Stimulated activated CD4-positive, alpha-beta T cell treated with anti-CD3 and anti-CD28 coated beads, Interleukin-1b, Interleukin-23, amount 100 ng/mL, for 24 hours (primary cell): ENCODE measurements at regions not wholly inside any gene's neighbourhood (a gene's known extent, or its start where the extent isn't known, plus 50 kb on each side); places are given as distances from the start of the nearest gene placed in this dataset.

Source experiments
- DNase-seq, 4 experiments: peaks; one replicate each; pipeline ENCODE4 v3.0.0-alpha.2; 2020; ENCODE audit warnings: low read depth in 4 of 4, low spot score in 1 of 4

DNA sequence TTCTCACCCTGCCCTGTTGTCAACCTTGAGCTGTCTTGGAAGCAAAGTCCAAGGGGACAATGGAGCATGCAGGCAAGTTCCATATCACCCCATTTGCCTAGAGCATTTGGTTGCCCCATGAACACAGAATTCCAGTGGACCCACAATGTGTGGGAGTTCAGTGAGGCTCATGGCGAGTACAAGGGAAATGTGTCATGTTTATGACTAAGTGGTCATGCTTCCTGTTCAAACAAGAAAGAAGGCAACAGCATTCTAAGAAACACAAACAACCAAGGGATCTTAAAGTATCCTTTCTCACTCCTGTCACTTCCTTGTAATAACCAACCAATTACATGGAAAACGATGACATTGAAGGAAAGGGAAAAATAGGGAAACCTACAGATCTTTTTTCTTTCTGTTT is 513.0 kb downstream of the INHBA start:
- no peak for DNase-seq

DNA sequence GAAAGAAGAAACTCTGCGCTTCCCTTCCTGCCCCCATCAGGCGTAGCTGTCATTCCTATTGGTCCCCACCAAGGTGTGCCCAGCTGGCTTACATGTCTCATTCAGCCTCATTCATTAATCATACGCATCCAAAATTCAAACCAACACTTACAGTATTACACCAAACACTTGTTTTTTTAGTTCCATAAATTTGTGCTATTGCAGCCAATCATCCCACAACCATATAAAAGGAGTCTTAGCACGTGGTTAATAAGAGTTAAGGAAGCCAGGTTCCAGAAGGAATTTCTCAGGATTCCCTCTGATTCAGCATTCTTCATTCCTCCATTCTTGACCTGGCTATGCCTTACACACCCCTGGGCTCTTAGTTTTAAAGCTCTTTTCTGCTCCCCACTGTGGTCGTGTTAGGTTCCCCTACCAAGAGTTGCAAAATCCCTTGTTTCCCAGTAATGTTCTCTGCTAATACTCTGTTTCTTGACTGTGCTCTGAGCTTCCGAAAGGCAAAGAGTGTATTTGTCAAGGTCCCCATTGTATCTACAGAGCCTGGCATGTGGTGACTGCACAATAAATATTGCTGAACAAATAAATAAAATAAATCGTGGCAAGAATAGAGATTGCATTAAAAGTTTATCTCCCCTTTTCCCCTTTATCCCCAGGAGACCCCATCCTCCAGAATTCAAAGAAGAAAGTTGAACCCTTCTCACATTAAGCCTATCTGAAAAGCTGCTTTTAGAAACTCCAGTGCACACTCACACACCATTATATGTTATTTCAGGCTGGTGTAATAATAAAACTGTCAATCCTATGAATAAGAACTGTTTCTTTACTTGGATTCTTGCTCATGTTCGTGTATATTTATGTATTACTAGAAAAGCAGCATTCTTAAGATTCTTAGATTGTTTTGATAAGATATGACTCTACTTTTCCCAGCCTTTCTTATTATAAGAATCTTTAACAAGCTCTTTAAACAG is 514.4 kb downstream of the INHBA start:
- DNase-seq: no peak

DNA sequence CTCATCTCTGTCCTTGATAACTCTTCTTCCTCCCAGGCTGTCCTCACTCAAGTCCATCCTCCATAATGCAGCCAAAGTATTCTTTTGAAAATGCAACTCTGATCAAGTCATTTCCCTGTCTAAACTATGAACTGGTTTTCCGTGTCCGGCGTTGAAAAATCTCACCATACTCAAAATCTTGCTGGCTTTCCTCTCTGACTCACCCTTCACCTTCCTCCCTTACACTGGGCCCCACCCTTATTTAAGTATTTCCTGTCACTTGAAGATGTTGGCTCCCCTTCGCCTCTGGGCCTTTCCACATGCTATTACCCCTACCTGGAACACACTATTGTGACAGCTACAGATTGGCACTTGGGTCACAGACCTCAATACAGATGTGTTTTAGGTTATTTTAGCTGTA is 515.6 kb downstream of the INHBA start:
- no peak for DNase-seq

DNA sequence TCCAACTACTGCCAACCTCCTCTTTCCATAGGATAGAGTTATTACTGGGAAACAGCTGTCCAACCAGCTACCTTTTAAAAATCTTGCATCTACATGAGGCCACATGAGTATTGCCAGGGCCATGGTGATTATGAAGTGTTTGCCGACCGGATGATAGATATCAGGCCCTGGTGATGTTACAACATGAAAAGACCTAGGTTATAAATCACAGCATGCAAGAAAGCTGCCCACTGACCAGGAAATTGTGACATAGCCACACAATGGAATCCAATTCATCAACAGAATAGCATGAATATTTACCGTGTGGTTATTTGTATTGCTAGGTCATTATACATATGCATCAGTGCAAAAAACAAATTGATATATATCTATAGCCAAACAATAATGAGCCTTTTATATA is 517.0 kb downstream of the INHBA start:
- no peak for DNase-seq

DNA sequence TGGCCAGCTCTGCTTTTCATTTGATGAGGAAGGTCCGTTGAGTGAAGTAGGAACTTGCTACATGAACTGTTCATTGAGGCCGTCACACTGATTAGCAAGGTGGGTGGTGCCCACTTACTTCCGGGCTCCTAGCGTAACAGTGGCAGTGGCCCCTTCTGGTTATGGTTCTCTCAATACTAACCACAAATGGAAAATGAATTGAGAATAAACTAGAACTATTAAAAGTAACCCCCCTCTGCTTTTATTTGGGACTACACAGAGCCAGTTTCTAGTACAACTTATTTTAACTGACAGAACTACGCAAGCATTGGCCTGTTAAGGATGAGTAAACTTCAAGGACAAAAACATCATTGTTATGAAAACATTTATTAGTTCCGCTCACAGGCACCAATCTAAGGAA is 519.1 kb downstream of the INHBA start:
- no peak for DNase-seq

DNA sequence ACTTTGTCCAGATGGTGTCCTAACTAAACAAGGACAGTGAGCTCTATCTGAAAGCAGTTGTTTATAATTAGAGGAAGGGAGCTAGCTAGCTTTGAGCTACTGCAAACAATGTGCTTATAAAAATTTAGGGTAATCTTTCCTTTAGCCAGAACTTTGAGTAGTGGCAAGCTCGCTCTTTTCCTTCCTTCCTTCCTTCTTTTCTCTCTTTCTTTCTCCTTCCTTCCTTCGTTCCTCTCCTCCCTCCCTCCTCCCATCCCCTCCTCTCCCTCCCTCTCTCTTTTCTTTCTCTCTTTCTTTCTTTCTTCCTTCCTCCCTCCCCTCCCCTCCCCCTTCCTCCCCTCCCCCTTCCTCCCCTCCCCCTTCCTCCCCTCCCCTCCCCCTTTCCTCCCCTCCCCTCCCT is 520.1 kb downstream of the INHBA start:
- no peak for DNase-seq

DNA sequence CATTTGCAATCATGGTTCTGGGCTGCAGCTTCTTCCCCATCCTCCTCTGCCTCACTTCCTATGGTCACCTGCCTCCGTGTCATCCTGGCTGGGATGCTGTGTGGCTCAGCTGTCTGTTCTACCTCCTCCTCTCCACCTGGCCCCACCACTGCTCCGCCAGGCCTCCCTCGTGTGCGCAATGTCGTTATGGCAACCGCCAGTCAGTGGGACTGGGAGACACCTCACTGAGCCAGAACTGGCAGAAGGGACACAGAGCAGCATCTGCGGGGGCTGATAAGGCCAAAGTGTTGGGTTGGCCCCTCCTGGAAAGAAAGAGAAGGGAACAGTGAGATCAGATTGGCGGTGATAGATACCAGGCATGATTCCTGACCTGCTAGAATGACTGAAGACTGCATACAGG is 527.5 kb downstream of the INHBA start:
- DNase-seq: no peak

DNA sequence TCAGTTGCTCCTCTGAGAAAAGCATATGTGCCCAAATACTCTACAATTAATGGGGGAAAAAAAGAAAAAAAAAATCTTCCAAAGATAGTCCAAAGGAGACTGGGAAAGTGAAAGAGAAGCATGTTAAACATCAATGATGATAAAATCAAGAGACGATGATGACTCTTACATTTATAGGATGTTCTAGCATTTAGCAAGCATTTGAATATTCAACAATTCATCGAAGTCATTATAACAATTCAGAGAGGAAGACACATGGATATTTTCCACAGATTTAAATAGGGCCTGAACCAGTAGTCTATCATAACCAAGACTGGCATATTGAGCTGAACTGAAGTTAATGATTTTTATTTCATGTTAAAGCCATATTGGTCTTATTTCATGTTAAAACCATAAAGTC is 528.4 kb downstream of the INHBA start:
- DNase-seq: no peak

DNA sequence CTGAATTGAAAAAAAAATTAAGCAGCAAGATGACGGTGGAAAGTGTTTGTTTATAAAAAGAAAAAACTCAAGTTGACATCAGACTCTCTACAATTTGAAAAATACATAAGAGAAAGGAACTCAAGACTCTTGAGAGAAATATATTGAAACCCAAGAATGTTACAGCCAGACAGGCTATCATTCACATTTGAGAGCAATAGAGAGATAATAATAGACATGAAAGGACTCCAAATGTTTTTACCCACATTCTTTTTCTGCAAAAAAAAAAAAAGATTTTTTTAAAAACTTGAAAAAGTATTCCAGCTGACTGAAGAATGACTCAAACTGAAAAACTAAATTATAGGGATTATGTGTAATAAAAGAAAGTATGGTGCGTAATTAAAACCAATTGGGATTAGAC is 532.4 kb downstream of the INHBA start:
- DNase-seq: no peak

DNA sequence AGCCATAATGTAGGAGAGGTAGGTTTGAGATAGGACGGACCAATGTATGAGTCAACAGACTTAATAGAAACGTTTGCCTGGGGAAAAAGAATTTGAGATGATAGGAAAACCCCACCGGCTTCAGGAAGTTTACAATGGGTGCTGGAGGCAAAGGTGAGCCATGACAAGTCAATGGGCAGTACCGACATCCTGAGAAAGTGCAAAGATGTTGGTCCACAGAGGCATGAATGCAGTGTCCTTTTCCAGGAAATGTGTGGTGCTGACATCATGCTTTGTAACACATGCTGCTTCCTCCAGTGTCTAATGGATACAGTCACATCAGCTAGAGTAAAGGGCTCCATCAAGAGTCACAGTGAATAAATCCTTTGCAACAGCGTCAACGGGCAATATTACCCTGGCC is 533.6 kb downstream of the INHBA start:
- no peak for DNase-seq

DNA sequence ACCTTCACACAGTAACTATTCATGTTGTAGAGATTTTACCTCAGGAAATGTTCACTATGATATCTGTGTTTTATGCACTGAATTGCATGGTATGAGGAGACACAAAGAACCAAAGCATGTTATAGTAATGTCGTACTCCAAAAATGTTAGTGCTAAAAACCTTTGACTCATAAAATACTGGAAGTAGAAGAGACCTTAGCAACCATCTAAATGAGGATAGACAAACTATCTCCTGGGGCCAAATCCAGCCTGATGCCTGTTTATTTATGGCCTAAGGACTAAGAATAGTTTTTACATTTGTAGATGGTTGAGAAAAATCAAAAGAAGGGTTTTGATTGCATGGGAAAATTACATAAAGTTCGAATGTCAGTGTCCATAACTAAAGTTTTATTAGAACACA is 535.1 kb downstream of the INHBA start:
- no peak for DNase-seq

DNA sequence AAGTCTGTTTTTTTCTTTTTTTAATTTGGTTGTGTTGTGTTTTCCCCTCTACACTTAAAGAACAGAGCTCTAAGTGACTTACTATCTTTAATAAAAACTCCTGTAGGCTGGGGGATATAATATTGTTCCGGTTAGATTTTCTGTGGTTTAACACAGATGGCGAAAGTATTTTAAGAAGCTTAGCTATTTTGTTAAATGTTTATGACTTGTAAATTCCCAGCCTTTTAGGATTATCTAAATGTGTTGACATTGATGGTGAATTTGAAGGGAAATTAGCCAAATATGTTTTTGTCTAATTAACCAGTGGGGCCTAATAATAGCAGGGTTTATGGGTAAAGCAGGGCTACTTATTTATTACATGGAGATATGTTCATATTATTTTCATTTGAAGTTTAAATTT is 538.5 kb downstream of the INHBA start:
- DNase-seq: no peak

DNA sequence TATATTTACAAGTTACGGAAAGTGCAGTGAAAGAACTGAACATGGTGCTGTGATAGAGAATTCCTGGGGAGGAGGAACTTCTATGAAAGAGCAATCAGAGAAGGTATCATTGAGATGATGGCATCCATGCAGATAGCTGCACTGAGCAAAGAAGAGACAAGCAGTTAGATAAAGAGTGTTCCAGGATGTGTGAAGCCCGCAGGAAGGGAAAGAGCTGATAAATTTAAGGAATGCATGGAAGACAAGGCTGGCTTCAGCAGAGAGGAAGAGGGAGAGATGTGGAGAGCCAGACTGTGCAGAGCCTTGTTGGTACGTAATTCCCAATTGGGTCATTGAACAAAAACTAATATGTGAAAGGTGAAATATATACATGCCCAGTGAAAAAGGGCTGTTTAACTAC is 538.9 kb downstream of the INHBA start:
- no peak for DNase-seq

DNA sequence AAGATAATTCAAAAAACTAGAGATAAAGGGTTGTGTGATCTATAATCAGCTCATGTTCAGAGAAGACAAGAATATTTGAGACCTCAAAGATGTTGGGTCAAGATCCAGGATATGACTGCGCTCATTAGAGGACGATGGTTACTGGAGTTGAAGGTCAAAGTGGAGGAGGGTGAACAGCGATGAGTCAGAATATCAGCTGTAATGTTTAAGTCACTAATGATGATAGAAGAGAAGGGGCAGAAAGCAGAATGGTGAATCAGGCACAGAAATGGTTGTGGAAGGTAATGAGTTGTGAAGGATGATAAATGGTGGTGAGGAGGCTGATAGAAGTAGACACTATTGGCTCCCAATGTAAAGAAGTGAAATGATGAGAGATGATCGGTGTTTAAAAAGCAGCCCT is 540.3 kb downstream of the INHBA start:
- no peak for DNase-seq

DNA sequence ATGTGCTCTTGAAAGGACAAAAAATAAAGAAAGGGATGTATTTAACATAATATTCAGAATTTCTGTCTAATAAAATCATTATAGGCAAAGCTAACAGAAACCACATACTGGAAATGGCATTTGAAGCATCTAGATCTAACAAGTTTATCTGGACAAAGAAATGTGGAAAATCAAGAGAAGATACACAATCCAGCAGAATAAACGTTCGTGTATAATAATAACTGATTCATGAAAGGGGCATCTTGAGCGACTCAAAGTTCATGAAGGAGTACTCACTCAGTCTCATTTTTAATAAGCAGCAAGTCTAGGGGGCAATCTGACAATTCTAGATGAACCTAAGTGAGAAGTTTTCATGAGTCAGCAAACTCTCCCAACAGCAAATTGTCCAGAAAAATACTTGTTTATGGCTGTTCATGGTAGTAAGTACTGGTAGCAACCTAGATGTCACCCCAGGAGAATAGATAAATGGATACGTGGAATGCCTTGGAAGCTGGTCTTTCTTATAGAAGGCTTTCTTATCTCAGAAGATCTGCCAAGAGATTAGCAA is 541.8 kb downstream of the INHBA start:
- DNase-seq: no peak

DNA sequence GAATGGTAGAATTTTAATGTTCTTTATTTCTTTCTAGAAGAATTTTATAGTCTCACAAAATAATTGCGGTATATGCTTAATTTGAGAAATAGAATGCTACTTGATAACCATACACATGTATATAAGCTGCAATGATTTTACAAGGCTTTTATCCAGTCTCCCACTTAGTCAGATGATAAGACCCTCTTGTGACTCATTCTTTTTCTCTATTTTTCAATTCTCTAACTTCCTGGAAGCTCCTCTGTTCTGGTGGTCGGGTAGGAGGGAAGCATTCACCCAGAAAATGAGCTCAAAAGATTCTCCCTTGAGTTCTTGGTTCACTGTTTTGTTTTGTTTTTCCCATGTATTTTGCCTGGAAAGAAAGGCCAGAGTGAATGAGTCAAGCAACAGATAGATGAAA is 546.6 kb downstream of the INHBA start:
- no peak for DNase-seq

DNA sequence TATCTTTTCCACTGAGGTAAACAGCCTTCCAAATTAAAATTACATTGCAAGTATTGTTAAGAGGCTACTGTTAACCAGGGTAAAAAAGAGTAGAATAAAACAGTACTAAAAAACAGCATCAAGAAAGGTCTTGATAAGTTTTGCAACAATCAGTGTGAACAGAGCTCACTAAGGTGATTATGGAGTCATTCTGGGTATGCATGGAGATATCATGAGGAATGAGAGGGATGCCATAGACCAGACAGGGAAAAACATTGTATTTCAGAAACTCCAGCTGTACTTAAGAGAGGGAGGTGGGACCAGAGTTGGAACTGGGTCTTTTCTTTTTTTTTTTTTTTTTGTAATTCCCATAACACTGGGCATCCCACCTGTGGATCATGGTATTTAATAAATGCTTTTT is 549.6 kb downstream of the INHBA start:
- DNase-seq: no peak

DNA sequence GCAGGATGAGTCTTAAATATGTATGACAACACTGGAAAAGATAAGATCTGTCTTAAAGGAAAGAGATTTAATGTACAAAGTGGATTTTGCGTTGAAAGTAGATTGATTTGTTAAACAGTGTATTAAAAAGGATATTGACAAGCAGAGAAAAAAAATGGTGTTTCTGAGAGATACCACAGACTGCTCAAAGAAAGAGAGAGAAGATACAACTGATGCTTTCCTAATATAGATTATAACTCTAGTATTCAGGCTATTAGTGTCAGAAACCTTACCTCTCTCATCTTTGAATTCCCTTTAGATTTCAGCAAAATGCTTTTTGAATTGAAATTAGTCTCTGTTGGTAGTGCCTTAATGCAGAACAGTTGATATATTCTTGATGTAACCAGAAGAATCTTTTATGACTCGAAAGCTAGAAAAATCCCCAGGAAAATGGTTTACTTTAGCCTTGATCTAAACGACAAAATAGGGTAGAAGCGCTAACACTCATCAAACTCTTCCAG is 550.7 kb downstream of the INHBA start:
- DNase-seq: no peak

DNA sequence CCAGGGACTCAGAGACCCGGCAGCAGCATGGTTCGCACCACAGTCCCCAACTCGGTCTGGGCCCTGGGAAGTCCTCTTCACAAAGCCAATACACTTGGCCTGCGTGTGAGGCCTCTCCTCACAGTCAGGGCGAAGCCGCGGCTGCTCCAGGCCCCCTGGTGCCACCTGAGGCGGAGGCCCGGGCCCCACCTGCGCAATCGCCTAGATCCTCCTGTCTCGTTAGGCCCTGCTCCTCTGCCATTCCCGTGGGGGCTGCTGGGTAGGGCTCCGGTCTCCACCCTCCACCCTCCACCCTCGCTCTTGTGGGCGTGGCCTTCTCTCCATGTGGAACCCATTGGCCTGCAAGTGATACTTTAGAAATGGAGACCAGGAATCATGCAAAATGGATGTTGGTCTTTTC is 553.3 kb downstream of the INHBA start:
- DNase-seq: no peak

DNA sequence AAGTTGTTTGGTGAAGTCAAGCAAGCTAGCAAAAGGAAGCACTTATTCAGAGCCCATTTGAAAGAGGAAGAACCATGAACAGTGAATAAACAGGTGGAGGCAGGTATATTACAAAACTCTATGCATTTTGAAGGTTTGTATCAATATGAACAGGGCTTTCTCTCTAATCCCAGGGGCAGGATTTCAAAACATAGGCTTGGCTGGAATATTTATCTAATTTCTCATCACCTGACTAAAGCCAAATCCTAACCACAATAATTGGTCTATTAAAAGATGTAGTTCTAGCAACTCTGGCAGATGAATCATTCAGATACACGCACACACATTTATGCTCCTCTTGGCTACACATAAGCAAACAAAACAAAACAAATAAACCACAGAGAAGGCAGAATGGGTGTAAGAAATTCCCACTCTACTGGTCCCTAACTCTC is 554.4 kb downstream of the INHBA start:
- DNase-seq: no peak

DNA sequence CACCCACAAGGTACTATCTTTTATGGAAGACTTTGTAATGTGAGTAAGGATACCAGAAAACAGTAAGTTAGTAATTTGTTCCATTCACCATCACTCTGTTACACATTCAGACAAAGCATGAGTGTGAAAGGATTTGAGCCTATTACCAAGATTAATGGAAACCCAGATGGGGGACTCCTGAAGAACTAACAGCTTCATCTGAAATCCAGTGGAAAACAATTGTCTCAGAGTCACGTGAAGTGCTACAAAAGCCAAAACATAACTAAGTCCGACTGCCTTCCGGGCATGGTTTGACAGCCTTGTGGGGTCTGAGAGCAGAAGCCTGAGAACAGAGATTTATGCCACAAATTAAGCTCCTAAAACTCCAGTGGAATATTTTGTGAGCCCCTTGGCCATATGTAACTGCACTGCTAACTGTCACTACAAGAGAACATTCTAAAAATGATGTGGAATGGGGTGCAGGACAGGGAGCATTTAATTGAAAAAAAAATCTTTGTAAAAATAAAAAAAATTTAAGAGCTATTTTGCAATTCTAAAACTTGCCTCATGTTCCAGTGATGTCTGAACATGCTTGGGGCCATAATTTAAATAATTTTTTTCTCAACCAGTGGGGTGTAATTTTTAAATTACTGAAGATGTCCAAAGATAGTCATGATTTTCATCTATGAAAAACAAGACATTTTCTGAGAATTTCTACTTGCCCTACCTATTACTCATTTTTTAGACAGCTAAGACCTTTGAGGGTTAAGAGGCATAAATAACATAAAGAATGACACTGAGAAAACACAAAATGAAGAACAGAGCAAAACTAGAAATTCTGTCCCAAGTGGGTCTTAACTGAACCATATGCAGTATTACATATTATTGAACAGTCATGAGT is 555.0 kb downstream of the INHBA start:
- no peak for DNase-seq

DNA sequence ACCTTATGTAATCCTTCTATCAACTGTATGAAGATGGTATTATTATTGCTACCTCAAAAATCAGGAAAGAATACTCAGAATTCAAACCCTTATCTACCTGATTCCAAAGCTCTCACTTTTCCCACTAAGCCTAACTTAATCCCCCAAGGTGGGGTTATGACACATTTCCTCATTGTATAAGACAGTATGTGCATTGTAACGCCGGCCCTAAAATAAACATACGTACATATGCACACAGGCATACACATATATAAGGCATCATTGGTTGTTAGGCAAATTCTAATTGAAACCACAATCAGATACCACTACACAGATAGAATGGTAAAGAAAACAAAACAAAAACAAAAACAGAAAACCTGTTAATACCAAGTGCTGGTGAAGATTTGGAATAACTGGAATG is 556.5 kb downstream of the INHBA start:
- DNase-seq: no peak
